Activated CD4-positive, alpha-beta memory T cell treated with anti-CD3 and anti-CD28 coated beads, Interleukin-2, amount 10 ng/mL, durations not matched to agents 7 days and 5 days (primary cell): ENCODE measurements at regions not wholly inside any gene's neighbourhood (a gene's known extent, or its start where the extent isn't known, plus 50 kb on each side); places are given as distances from the start of the nearest gene placed in this dataset.

ENCODE experiments used
- CTCF ChIA-PET: fragments of 350-600 bp; sonication (Branson Sonifier 250); formaldehyde crosslinking; loops from one replicate; lab custom pipeline; 2021; ENCODE audit warnings: antibody characterized with exemption, inconsistent platforms; lab: Charles Lee
- POLR2A ChIA-PET: fragments of 350-600 bp; sonication (Branson Sonifier 250); formaldehyde crosslinking; loops from one replicate; lab custom pipeline; 2021; ENCODE audit warnings: antibody characterized with exemption; lab: Charles Lee
- DNase-seq: peaks from one replicate; pipeline ENCODE4 v3.0.0-alpha.2; 2020
- H3K27ac Mint-ChIP-seq: one replicate; pipeline ENCODE4 v1.8.0; 2021; ENCODE audit warnings: mild to moderate bottlenecking, mixed read lengths
- H3K27me3 Mint-ChIP-seq: one replicate; pipeline ENCODE4 v1.8.0; 2021; ENCODE audit warnings: mixed read lengths
- H3K36me3 Mint-ChIP-seq: one replicate; pipeline ENCODE4 v1.8.0; 2021; ENCODE audit warnings: low read depth, mixed read lengths
- H3K4me1 Mint-ChIP-seq: one replicate; pipeline ENCODE4 v1.8.0; 2021; ENCODE audit warnings: mixed read lengths
- H3K4me3 Mint-ChIP-seq: one replicate; pipeline ENCODE4 v1.8.0; 2021; ENCODE audit warnings: mild to moderate bottlenecking, mixed read lengths
- H3K9me3 Mint-ChIP-seq: one replicate; pipeline ENCODE4 v1.8.0; 2021; ENCODE audit warnings: mixed read lengths

DNA sequence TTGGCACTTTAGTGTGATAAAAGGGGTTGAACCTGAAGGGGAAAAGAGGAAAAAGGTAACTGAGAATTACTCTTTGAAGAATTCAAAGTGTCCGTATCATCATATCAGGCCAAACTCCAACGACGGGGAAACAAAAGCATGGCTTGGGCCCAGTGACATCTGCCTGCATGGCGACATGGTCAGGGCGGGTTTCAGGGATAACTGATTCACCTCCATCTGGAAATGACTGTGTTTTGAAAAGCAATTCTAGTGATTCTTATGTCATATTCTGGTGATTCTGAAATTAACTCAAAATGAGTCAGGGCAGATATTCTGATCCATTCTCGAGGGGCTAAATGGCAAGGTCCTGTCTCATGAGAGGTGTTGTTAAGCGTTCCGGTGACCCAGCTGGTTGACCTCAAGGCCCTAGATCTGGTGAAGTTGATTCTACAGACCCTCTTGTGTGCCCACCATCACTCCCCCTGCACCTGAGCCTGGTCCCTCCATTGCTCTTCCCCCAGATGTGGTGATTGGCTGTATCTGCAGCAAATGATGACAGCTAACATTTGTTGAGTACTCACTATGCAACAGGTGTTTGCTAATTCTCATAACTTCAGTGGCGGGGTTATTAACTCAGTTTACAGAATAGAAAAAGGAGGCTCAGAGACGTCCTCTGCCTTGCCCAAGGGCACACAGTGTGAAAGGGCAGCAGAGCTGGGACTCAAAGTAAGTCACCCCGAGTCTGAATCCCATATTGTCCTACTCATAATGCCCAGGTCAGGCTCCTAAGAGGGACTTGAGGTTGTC, 251.8 kb downstream of the MAF start:
- H3K27me3 Mint-ChIP-seq, result no peaks in the 10 kb centered on the region
- H3K4me3 Mint-ChIP-seq, result no peak overlapping the region
- H3K36me3 Mint-ChIP-seq, result no peaks in the 10 kb centered on the region
- no peak for DNase-seq
- H3K27ac Mint-ChIP-seq, result no peak overlapping the region
- peaks cover 4% of the 10 kb centered on the region for H3K4me1 Mint-ChIP-seq
- ChIA-PET POLR2A (no interaction called here), CTCF (no interaction called here)
- H3K9me3 Mint-ChIP-seq, result no peaks in the 10 kb centered on the region

DNA sequence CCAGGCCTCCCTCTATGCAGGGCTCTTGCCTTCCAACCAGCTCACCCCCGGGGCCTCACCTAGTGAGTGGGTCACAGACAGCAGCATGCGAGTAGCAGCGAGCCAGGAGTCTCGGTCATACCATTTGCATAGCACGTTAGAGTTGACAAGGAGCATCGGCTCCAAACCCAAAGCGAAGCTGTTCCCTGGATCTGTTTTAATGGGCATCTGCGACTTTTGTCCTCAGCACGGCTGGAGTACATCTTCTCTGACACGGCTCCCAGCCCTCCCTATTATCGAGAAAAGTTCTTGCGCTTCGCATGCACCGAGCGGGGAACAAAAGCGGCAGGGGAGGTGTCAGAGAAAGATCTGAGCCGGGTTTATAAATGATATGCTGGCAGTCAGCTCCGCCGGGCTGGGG, 253.3 kb downstream of the MAF start:
- Mint-ChIP-seq H3K36me3 (no peaks in the 10 kb centered on the region), H3K27ac (no peak overlapping the region), H3K4me1 (peaks cover 8% of the 10 kb centered on the region), H3K9me3 (no peaks in the 10 kb centered on the region), H3K4me3 (no peak overlapping the region), H3K27me3 (peaks cover 2% of the 10 kb centered on the region)
- DNase-seq, result no peak
- POLR2A ChIA-PET, result no interaction called here
- CTCF ChIA-PET, result no interaction called here

DNA sequence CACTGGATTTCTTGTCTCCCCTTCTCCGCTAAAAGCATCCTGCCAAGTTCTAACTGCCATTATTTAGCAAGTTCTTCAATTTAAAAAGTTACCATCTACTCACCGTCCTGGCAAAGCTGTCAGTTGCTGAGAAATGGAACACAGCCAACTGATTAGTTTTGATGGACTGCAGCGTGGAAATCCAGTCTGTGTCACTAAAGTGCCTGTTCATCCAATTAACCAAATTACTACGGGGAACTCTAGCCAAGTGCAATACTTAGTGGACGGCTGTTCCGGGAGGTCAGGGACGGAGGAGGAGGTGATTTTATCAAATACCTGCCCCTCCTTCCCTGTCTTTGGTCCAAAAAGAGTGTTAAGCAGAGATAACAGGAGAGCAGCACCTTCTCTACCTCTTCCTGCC, 260.7 kb downstream of the MAF start:
- Mint-ChIP-seq H3K27ac (no peak overlapping the region), H3K4me3 (no peak overlapping the region)
- CTCF ChIA-PET, result no interaction called here

DNA sequence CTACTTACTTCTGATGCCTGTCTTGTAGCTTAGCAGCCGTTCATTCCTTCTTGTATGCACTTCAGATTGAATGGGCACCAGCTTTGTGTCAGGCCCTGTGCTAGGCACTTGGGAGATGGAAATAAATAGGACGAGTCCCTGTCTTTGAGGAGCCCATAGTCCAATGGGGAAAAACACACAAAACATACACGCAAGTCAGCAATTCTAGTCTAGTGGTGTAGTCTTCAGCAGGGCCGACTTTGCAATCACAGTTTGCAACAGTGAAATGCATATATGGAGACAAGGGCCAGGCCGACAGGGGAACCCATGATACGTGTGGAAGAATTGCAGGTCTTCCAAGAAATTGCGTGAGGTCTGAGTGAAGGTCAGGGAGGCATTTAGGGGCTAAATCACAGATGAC, 262.6 kb downstream of the MAF start:
- no peaks in the 10 kb centered on the region for H3K4me1 Mint-ChIP-seq
- ChIA-PET CTCF (no interaction called here), POLR2A (no interaction called here)
- no peak for DNase-seq
- H3K9me3 Mint-ChIP-seq, result peaks cover 2% of the 10 kb centered on the region
- H3K27me3 Mint-ChIP-seq, result peaks cover 2% of the 10 kb centered on the region
- H3K27ac Mint-ChIP-seq, result no peak overlapping the region
- H3K36me3 Mint-ChIP-seq, result no peaks in the 10 kb centered on the region
- no peak overlapping the region for H3K4me3 Mint-ChIP-seq

More for the DNA sequence above, 260.7 kb downstream of the MAF start:
- Mint-ChIP-seq H3K27me3 (peaks cover 2% of the 10 kb centered on the region), H3K9me3 (peaks cover 2% of the 10 kb centered on the region), H3K4me1 (peaks cover 7% of the 10 kb centered on the region), H3K36me3 (no peaks in the 10 kb centered on the region)
- POLR2A ChIA-PET, result no interaction called here
- DNase-seq, result no peak

DNA sequence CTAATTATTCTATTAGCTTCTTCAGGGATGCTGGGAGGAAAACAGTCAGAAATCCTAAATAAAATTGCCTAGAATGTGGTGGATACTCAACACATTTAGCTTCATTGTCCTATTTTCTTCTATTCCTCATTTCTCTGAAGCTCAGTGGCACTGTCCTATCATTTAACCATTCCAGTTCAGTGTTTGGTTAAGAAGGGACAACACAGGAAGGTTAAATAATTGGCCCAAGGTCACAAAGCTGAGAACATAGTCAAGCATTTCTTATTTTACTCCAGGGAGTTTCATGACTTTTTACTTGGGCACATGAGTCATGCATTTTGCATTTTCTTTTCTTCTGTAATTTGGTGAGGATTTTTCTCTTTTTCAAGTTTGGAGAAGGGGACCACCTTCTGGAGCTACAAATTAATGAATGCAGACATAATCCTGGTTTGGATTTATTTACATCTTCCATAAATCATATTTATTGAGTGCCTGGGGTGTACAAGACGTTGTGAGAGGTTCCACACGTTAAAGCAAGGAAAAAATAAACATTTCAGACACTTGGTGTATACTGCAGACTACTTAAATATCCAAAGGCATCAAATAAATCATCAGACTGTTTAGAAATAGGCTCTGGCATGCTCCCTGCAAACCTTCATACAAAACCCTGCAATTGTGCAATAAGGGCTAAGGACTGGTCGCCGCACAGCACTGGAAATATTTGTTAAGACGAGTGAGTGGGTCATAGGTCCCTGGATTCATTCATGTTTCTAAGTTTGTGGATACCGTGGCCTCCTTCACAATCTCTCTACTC, 263.9 kb downstream of the MAF start:
- peaks cover 2% of the 10 kb centered on the region for H3K9me3 Mint-ChIP-seq
- DNase-seq, result no peak
- no peak overlapping the region for H3K4me3 Mint-ChIP-seq
- CTCF ChIA-PET, result interaction anchor here (0.8 kb wide), 1 partner anchor 49 kb away, joined by 3 read pairs; no protein-coding TSS in a partner anchor
- no peak overlapping the region for H3K27ac Mint-ChIP-seq
- H3K36me3 Mint-ChIP-seq, result no peaks in the 10 kb centered on the region
- H3K4me1 Mint-ChIP-seq, result no peaks in the 10 kb centered on the region
- H3K27me3 Mint-ChIP-seq, result no peaks in the 10 kb centered on the region
- POLR2A ChIA-PET, result no interaction called here

DNA sequence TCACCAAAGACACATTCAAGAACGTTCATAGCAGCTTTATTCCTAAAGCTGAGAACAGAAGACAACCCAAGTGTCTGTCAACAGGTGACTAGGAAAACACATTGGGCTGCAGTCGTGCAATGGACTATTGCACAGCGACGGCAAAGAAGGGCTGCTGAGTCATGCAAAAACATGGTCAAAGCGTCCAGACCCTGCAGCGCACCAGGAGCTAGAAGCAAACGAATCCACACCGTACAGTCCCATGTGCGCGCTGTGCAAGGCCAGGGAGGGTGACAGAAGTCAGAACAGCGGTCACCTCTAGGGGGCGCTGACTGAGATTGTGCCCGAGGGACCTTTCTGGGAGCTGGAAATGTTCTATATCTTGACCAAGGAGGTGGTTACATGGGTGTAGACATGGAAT, 266.4 kb downstream of the MAF start:
- Mint-ChIP-seq H3K27ac (no peak overlapping the region), H3K9me3 (no peaks in the 10 kb centered on the region), H3K27me3 (peaks cover 3% of the 10 kb centered on the region), H3K4me1 (no peaks in the 10 kb centered on the region), H3K4me3 (no peak overlapping the region), H3K36me3 (no peaks in the 10 kb centered on the region)
- DNase-seq, result no peak
- ChIA-PET CTCF (interaction anchor here (0.8 to 1.4 kb wide), 2 partner anchors 51 to 525 kb away, joined by 3 read pairs; no protein-coding TSS in a partner anchor), POLR2A (no interaction called here)

DNA sequence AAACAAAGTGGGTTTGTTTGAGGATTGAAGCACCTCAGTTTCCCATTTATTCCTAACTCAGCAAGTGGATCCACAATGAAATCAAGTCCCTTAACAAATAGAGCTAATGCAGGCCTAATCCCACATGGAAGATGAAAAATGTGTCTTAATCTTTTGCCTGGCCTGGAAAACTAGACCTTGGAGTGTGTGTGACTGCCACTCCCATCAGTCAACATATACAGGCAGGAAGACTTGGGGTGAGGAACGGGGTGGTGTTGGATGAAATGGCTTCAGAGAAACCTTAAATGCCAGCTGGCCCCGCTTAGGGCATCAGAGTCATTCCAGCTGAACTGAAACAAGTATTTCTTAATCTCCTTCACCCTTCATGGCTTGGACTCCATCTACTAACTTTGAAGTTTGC, 269.5 kb downstream of the MAF start:
- H3K4me1 Mint-ChIP-seq, result no peaks in the 10 kb centered on the region
- CTCF ChIA-PET, result no interaction called here
- no peak overlapping the region for H3K4me3 Mint-ChIP-seq
- POLR2A ChIA-PET, result no interaction called here
- no peak for DNase-seq
- no peak overlapping the region for H3K27ac Mint-ChIP-seq
- no peaks in the 10 kb centered on the region for H3K9me3 Mint-ChIP-seq
- no peaks in the 10 kb centered on the region for H3K36me3 Mint-ChIP-seq
- peaks cover 3% of the 10 kb centered on the region for H3K27me3 Mint-ChIP-seq

DNA sequence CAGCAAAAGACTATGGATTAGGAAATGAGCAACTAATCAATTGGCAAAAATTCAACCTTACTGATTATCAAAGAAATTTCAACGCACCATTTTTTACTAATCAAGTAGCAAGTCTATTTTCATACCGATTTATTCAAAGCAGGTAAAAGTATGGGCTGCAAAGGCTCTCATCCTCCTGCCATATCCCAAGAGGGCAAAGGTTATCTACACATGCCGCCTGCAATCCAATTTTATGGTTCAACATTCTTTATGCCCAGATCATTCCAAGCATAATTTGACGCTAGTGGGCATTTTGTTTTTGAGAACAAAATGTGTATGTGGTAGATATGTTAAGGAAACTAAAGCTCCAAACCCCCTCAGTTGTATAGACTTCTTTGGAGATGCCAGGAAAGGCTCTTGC, 270.6 kb downstream of the MAF start:
- ChIA-PET CTCF (no interaction called here), POLR2A (no interaction called here)
- Mint-ChIP-seq H3K4me3 (no peak overlapping the region), H3K36me3 (no peaks in the 10 kb centered on the region), H3K27me3 (peaks cover 3% of the 10 kb centered on the region), H3K27ac (no peak overlapping the region), H3K9me3 (no peaks in the 10 kb centered on the region), H3K4me1 (no peaks in the 10 kb centered on the region)
- DNase-seq, result no peak

DNA sequence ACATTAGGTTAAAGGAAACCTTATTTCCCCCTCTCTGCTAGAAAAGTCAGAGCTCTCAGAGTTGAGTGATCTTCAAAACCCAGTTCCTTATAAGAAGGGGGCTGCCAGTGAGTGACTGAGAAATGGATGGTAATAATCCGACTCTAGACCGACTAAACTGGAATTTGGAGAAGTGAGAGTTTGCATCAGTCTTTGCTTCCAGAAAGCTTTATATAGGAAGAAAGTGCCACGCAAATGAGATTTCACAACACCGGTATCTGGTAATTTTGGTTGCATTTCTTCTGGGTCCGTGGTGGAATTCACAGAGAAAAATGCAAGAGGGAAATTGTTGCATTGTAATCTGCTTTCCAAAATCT, 271.4 kb downstream of the MAF start:
- Mint-ChIP-seq H3K27me3 (peaks cover 3% of the 10 kb centered on the region), H3K36me3 (no peaks in the 10 kb centered on the region)

DNA sequence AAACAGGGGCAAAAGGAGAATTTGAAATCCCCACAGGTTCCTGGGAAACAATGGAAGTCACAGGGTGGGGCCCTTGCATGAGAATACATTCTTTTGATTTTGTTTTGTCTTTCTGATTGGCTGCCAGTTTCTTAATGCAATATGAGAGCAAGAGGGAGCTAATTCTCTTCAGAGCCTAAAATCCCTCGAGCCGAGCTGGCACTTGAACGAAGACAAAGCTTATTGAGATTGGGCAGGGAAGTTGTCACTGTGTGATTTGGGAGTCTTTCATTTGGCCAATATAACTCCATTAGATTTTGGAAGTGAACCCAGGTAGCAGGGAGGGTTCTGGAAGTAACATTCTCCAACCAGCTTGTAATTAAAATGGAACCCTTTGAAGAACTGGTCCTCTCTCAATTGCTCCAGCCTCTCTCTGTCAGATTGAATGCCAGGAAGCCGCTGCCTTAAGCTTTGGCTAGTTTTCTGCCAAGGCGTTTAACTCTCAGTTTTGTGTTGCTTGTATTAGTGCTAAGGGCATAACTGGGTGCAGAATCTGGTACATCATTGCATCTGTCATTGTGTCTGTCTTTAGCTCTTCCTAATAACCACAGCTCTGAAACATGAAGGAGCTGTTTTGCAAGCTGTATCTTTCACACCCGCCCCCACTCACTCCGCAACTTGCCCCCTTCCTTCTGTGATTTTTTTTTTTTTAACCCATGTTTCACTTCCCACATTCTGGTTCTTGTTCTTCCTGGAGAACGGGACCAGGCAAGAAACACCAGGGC, 272.0 kb downstream of the MAF start:
- no peak for DNase-seq
- POLR2A ChIA-PET, result no interaction called here
- no peaks in the 10 kb centered on the region for H3K4me1 Mint-ChIP-seq
- CTCF ChIA-PET, result interaction anchor here (0.6 kb wide), 1 partner anchor 1136 kb away, joined by 4 read pairs; no protein-coding TSS in a partner anchor
- no peak overlapping the region for H3K4me3 Mint-ChIP-seq
- no peaks in the 10 kb centered on the region for H3K9me3 Mint-ChIP-seq
- H3K27ac Mint-ChIP-seq, result no peak overlapping the region
- peaks cover 3% of the 10 kb centered on the region for H3K27me3 Mint-ChIP-seq
- H3K36me3 Mint-ChIP-seq, result no peaks in the 10 kb centered on the region

More for the DNA sequence above, 271.4 kb downstream of the MAF start:
- DNase-seq, result no peak
- Mint-ChIP-seq H3K9me3 (no peaks in the 10 kb centered on the region), H3K27ac (no peak overlapping the region), H3K4me3 (no peak overlapping the region), H3K4me1 (no peaks in the 10 kb centered on the region)
- ChIA-PET CTCF (interaction anchor here (0.6 kb wide), 1 partner anchor 1136 kb away, joined by 4 read pairs; no protein-coding TSS in a partner anchor), POLR2A (no interaction called here)

DNA sequence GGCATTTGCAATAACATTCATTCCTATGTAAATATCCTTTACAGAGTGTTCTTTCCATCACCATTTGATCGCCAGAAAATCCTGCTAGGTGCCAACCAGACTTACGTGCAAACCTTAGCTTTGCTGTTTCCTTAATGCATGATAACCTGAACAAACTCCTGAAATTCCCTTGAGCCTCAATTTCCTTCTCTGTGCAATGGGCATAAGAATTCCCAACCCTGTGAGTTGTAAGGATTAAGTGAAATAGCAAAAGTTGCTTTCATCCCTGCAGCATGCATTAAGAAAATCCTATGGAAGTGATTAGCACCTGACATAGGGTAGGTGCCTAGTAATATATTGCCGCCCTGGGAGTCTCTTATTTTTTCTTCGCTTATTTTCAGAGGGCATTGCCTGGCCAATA, 272.7 kb downstream of the MAF start:
- Mint-ChIP-seq H3K36me3 (no peaks in the 10 kb centered on the region), H3K4me1 (no peaks in the 10 kb centered on the region), H3K27ac (no peak overlapping the region), H3K9me3 (no peaks in the 10 kb centered on the region), H3K4me3 (no peak overlapping the region), H3K27me3 (peaks cover 3% of the 10 kb centered on the region)
- no peak for DNase-seq
- ChIA-PET POLR2A (no interaction called here), CTCF (no interaction called here)

DNA sequence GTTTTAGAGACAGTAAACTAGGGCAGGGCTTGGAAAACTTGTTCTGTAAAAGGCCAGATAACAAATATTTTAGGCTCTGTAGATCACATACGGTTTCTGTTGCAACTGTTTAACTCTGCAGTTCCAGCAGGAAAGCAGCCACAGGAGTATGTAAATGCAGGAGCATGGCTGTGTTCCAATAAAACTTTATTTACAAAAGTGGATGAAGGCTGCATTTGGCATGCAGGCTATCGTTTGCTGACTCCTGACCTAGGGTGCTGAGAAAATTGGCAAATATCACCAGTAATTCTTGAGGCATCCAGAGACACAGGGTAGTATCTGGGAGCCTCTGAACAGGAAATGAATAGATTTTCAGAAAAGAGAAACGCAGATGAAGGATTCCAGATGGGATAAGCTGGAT, 274.0 kb downstream of the MAF start:
- no peak for DNase-seq
- H3K4me1 Mint-ChIP-seq, result no peaks in the 10 kb centered on the region
- H3K27me3 Mint-ChIP-seq, result peaks cover 3% of the 10 kb centered on the region
- no peaks in the 10 kb centered on the region for H3K9me3 Mint-ChIP-seq
- POLR2A ChIA-PET, result interaction anchor here (0.7 kb wide), 1 partner anchor 10 kb away, joined by 3 read pairs; no protein-coding TSS in a partner anchor
- H3K27ac Mint-ChIP-seq, result no peak overlapping the region
- H3K36me3 Mint-ChIP-seq, result no peaks in the 10 kb centered on the region
- H3K4me3 Mint-ChIP-seq, result no peak overlapping the region
- CTCF ChIA-PET, result no interaction called here
